COLO668 (cell line): ENCODE measurements at regions not wholly inside any gene's neighbourhood (a gene's known extent, or its start where the extent isn't known, plus 50 kb on each side); places are given as distances from the start of the nearest gene placed in this dataset.
"Not testable (repeated sequence)": the region's sequence is repeated elsewhere in the genome, so short reads cannot be mapped to it uniquely, and the experiment has no call there.

Source experiments
- DNase-seq: peaks from one replicate; lab custom pipeline; 2025; ENCODE audit not compliant: unreplicated experiment; lab: John Stamatoyannopoulos, UW

DNA sequence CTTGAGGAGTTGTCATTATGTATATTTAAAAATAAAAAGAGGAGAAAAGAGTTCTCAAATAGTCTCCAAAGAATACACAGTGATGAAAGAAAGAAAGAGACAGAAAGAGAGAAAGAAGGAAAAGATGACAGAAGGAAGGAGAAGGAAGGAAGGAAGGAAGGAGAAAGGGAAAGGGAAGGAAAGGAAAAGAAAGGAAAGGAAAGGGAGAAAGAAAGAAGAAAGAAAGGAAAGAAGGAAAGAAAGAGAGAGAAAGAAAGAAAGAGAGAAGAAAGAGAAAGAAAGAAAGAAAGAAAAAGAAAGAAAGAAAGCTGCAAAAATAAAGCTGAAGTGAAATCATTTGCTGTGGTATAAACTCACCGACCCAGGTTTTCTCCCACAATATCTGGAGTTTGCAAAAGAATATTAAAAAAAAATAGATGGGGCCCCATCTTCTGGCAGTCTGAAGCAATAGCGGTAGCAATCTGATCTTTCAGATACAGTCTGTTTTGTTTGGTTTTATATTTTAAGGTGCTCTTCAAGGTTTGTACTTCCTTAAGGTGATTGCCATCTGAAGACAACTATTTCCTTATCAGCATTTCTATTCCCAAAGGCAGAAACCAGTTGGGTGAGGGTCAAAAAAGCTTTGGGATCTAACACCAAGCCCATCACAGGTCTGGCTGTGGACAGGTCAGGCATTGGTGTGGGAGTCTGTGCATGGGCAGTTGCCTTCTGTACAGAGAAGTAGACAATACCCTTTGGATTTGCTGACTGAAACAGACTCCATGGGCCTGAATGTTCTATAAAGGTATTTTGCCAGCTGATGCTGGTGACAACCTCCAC is 160.4 kb downstream of the CPEB2 start:
- DNase-seq: no peak

- DNase-seq: no peak
Observed at GRCh38 chr4:15163284-15163645, 161.0 kb downstream of the CPEB2 start.

DNA sequence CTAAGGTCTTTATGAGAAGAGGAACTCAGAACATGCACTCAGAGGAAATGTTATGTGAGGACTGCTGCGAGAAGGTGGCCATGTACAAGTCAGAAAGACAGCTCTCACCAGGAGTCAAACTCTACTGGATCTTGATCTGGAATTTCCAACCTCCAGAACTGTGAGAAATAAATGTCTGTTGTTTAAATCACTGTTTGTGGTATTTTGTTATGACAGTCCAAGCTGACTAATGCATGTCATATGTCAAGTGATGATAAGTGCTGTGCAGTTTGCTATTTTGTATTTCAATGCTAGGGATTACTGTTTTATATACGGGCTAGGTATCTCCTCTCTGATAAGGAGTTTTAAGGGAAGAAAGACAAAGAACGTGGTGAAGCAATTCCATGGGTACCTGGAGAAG is 162.3 kb downstream of the CPEB2 start:
- no peak for DNase-seq

GRCh38 chr4:15167743-15168142 is 165.5 kb downstream of the CPEB2 start:
- DNase-seq: no peak

- DNase-seq: no peak
Observed at GRCh38 chr4:15168759-15169158, 166.5 kb downstream of the CPEB2 start.

- no peak for DNase-seq
Observed at GRCh38 chr4:15171725-15172124, 169.4 kb downstream of the CPEB2 start.

GRCh38 chr4:15173251-15173650 is 171.0 kb downstream of the CPEB2 start:
- DNase-seq: no peak

GRCh38 chr4:15174168-15174567 is 171.9 kb downstream of the CPEB2 start:
- DNase-seq: not testable (repeated sequence)

GRCh38 chr4:15179842-15180241 is 177.6 kb downstream of the CPEB2 start:
- DNase-seq: not testable (repeated sequence)

DNA sequence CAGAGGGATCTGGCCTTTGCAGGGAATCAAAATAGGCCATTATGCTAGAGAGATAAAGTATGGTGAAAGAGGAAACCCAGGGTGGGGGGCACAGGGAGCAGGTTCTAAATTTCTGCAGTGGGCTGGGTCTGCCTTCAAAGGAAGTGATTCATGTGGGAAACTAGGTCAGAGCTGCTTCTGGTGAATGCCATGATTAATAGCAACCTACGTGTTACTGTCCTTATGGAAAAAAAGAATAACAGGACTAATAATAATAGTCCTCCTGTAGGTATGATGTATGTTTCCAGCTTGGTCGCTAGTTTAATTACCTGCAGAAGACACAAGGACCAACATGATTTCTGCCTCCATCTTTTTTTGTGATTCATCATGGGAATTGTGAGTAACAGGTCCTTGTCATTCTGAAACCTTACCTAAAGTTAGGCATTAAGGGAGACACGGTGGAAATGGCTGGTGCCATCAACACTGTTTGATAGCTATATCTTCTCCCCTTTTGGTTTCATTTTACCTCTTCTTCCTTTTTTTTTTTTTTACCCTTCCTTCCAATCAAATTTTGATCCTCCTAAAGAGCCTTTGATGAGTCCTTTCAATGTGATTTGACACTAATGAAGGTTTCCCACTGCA is 180.4 kb downstream of the CPEB2 start:
- DNase-seq: no peak

DNA sequence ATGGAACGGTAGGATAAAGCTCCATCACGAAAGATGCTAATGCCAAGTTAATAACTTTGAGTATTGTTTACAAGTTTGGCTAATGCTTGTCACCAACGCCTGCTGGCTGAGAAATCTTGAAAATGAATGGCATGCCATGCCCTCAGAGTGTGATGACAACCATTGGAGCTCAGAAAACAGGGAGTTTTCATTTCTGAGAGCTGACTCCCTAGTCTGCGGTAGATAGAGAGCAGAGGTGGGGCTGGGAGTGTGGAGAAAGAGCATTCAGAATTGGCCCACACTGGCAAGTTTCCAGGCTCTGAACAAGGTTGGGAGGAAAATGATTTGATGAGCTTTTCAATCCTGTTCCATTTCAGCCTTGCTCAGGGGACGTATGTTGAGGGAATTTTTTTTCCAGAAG is 183.9 kb downstream of the CPEB2 start:
- DNase-seq: no peak

DNA sequence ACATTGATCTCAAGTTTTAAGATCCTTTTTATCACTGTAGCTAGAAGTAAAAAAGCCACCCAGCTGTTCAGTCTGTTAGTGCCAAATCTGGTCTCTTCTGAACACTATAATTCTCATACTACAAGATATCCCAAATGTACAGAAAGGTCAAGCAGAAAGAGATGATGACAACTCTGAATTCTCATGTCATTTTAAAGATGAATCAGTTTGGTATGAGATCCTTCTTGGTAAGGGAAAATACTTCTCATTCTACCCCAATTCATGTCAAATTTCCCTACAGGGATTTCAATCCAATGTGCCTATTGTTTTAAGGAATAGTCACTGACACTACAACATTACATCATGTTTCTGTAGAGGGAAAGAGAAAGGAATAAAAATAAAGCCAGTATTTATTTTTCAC is 184.5 kb downstream of the CPEB2 start:
- DNase-seq: no peak

- DNase-seq: no peak
Observed at GRCh38 chr4:15188605-15189539, 186.6 kb downstream of the CPEB2 start.

DNA sequence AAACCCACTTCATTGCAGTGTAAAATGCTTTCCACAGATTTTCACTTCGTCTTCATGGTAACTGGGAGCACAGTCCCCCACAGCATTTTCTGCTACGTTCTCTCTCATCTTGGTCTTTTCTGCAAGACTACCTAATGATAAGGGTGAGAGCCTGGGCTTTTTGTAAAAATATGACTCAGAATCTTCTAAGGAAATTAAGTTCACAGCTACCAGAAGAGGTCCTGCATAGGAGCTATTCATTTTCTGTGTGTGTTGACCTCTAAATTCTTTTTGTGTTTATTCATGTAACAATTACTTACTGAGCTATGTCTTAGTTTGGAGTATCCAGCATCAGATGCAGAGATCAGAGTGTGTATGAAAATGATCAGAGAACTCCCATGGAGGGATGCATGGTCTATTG is 192.2 kb downstream of the CPEB2 start:
- DNase-seq: no peak

DNA sequence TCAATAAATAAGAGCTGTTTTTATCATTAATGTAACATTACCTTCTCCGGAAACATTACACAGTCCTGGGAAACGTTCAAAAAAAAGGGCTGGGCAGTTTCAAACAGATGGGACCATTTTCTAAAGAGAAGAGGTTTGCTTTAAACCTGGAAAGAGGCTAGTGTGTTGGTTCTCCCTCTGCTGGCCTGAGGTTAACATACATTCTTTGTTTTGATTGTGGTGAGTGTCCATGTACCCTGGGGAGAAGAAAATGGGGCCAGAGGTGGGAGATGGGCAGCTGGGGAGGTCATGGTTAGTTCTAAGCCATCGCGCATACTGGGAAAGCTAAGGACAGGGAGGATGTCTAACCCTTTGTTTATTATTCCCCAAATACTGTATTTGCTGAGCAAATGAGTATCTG is 194.7 kb downstream of the CPEB2 start:
- DNase-seq: no peak

DNA sequence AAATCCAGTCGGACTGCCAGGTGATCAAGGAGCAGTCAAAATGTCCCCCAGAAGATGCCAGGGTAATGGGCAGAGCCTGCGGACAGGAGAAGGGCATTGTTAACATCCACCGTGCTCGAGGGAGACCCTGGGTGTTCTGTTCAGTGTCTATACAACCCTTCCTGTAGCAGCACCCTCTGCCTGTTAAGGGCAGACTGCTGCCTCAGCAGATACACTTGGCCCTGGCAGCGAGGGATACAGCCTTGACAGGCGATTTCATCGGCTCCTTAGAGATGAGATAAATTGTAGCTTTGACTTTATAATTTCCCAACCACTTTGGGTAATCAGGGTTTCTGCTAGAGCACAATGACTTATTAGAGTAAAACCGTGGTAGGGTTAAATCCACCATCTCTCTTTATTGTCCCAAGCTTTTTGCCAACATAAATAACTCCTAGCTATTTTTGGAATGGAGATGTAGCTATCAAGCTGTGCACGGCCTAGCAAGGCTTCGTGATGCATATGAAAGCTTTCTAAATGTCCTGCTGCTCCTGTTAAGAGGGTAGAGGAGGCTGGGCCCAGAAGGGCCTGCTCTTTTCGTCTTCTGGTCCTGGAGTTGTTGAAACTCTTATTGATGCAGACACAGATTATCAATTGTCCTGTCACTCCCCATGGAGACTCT is 195.9 kb downstream of the CPEB2 start:
- DNase-seq: no peak

DNA sequence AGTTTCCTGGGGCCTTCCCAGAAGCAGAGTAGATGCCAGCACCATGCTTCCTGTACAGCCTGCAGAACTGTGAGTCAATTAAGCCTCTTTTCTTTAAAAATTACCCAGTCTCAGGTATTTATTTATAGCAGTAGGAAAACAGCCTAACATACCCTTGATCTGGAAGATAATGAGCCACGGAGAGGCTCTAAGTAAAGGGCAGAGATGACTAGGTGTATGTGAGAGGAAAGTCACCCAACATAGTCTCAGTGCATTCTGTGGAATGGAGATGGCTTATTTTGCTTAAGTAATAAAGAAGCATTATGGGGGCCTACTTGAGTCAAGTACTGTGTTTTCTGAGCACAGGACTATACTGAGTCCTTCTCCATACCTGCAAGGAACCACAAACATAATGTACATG is 199.5 kb downstream of the CPEB2 start:
- no peak for DNase-seq

- DNase-seq: no peak
Observed at GRCh38 chr4:15202481-15202880, 200.2 kb downstream of the CPEB2 start.

GRCh38 chr4:15206526-15206925 is 204.2 kb downstream of the CPEB2 start:
- not testable (repeated sequence) for DNase-seq

- no peak for DNase-seq
Observed at GRCh38 chr4:15213302-15213970, 211.2 kb downstream of the CPEB2 start.

- no peak for DNase-seq
Observed at GRCh38 chr4:15215109-15215508, 212.7 kb upstream of the C1QTNF7 start.
